ENCODE measurements at regions not wholly inside any gene's neighbourhood (a gene's known extent, or its start where the extent isn't known, plus 50 kb on each side); places are given as distances from the start of the nearest gene placed in this dataset.

DNA sequence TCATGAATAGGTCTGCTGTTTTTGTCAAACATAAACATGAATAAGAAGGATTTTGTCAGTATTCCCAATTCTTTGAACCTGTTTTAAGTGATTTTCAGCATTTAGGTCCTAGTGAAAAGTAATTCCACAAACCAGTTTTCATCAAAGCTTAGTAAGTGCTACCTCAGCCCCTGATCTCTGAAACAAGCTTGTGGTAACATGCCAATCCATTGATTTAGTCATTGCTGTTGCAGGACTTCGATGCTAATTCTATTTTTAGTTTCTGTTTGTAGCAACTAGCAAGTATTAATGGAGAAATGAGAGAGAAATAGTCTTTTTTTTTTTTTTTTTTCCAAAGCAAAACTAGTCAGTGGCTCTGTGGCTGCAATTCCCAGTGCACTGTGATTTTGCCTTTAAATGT, 91.4 kb downstream of the JRKL start:
- Histone ChIP-seq H3K79me2 (ENCODE audit: control insufficient read depth, insufficient read depth, low read length) (no peaks in the 10 kb centered on the region), H3K4me1 (ENCODE audit: control insufficient read depth in 2 of 2, insufficient read depth in 2 of 2, low read length in 2 of 2) (no peaks in the 10 kb centered on the region), H3K4me2 (replicated peaks; ENCODE audit: low read depth, low read length, poor library complexity, severe bottlenecking) (no peak overlapping the region), H3K9me3 (ENCODE audit: control extremely low read depth in 1 of 3, control insufficient read depth in 2 of 3, insufficient read depth in 1 of 3, low read length in 2 of 3) (peaks cover 0 to 2% (median 0%) of the 10 kb centered on the region in 3 donors), H3K27me3 (replicated peaks in 1 of 4; ENCODE audit: control extremely low read depth in 1 of 4, control insufficient read depth in 3 of 4, insufficient read depth in 4 of 4, low read length in 3 of 4) (peaks cover 0 to 4% (median 0%) of the 10 kb centered on the region in 4 experiments), H3K36me3 (replicated peaks in 1 of 2; ENCODE audit: control extremely low read depth in 1 of 2, control insufficient read depth in 1 of 2, extremely low read depth in 1 of 2, insufficient read depth in 2 of 2, low read length in 1 of 2) (no peaks in the 10 kb centered on the region), H3K27ac (ENCODE audit: low read length in 2 of 2) (no peak overlapping the region), H4K20me1 (ENCODE audit: control insufficient read depth, insufficient read depth, low read length, poor library complexity, severe bottlenecking) (no peaks in the 10 kb centered on the region), H3K4me3 (ENCODE audit: control extremely low read depth in 1 of 5, extremely low read depth in 1 of 5, insufficient read depth in 1 of 5, low read depth in 2 of 5, low read length in 4 of 5) (no peak overlapping the region), H2AFZ (ENCODE audit: insufficient read depth, low read depth, low read length, poor library complexity, severe bottlenecking) (no peak overlapping the region), H3K9ac (ENCODE audit: low read length) (no peak overlapping the region)
- intact Hi-C loops (cut with micrococcal nuclease): no loop called here
- POLR2A ChIA-PET: no interaction called here
- CTCF ChIA-PET: interaction anchor here (1.3 to 1.4 kb wide), 3 partner anchors 13 to 18 kb away, joined by 3 to 4 read pairs (median 4); no protein-coding TSS in a partner anchor
- no peak for DNase-seq
- no peak for ATAC-seq (ENCODE audit: low read depth)
- no peaks in the 10 kb centered on the region for H3K4me1 Mint-ChIP-seq
- peaks cover 13% of the 10 kb centered on the region for H3K27me3 Mint-ChIP-seq
- no peak overlapping the region for H3K4me3 Mint-ChIP-seq
- no peak overlapping the region for H3K27ac Mint-ChIP-seq
- no peaks in the 10 kb centered on the region for H3K9me3 Mint-ChIP-seq (ENCODE audit: insufficient read depth)
- WGBS (ENCODE audit: insufficient coverage): no CpG with 5 or more reads among the region's 1 CpG
- TF ChIP-seq EZH2 (IDR thresholded peaks at IDR 0.05; ENCODE audit: borderline replicate concordance, insufficient read depth, low read depth, low read length, poor library complexity, severe bottlenecking): no peak
- TF ChIP-seq CTCF (IDR thresholded peaks at IDR 0.05): no peak

GRCh38 chr11:96481771-96482170, 92.0 kb downstream of the JRKL start:
- peaks cover 0 to 4% (median 0%) of the 10 kb centered on the region in 4 experiments for H3K27me3 ChIP-seq (replicated peaks in 1 of 4; ENCODE audit: control extremely low read depth in 1 of 4, control insufficient read depth in 3 of 4, insufficient read depth in 4 of 4, low read length in 3 of 4)
- H2AFZ ChIP-seq (ENCODE audit: insufficient read depth, low read depth, low read length, poor library complexity, severe bottlenecking): no peak overlapping the region
- ChIA-PET POLR2A (no interaction called here), CTCF (interaction anchor here (0.7 to 1.4 kb wide), 2 partner anchors 14 to 17 kb away, joined by 3 to 4 read pairs; no protein-coding TSS in a partner anchor)
- H4K20me1 ChIP-seq (ENCODE audit: control insufficient read depth, insufficient read depth, low read length, poor library complexity, severe bottlenecking): no peaks in the 10 kb centered on the region
- peaks cover 15% of the 10 kb centered on the region for H3K27me3 Mint-ChIP-seq
- WGBS (ENCODE audit: insufficient coverage): no CpG with 5 or more reads among the region's 1 CpG
- no peaks in the 10 kb centered on the region for H3K36me3 ChIP-seq (replicated peaks in 1 of 2; ENCODE audit: control extremely low read depth in 1 of 2, control insufficient read depth in 1 of 2, extremely low read depth in 1 of 2, insufficient read depth in 2 of 2, low read length in 1 of 2)
- no peak overlapping the region for H3K4me2 ChIP-seq (replicated peaks; ENCODE audit: low read depth, low read length, poor library complexity, severe bottlenecking)
- H3K9ac ChIP-seq (ENCODE audit: low read length): no peak overlapping the region
- H3K27ac Mint-ChIP-seq: no peak overlapping the region
- H3K4me3 Mint-ChIP-seq: no peak overlapping the region
- no peaks in the 10 kb centered on the region for H3K9me3 Mint-ChIP-seq (ENCODE audit: insufficient read depth)
- H3K4me1 ChIP-seq (ENCODE audit: control insufficient read depth in 2 of 2, insufficient read depth in 2 of 2, low read length in 2 of 2): no peaks in the 10 kb centered on the region
- DNase-seq: no peak
- intact Hi-C loops (cut with micrococcal nuclease): no loop called here
- peaks cover 0 to 2% (median 0%) of the 10 kb centered on the region in 3 donors for H3K9me3 ChIP-seq (ENCODE audit: control extremely low read depth in 1 of 3, control insufficient read depth in 2 of 3, insufficient read depth in 1 of 3, low read length in 2 of 3)
- no peaks in the 10 kb centered on the region for H3K79me2 ChIP-seq (ENCODE audit: control insufficient read depth, insufficient read depth, low read length)
- TF ChIP-seq CTCF (IDR thresholded peaks at IDR 0.05) (no peak), EZH2 (IDR thresholded peaks at IDR 0.05; ENCODE audit: borderline replicate concordance, insufficient read depth, low read depth, low read length, poor library complexity, severe bottlenecking) (no peak)
- no peak overlapping the region for H3K27ac ChIP-seq (ENCODE audit: low read length in 2 of 2)
- no peaks in the 10 kb centered on the region for H3K4me1 Mint-ChIP-seq
- no peak overlapping the region for H3K4me3 ChIP-seq (ENCODE audit: control extremely low read depth in 1 of 5, extremely low read depth in 1 of 5, insufficient read depth in 1 of 5, low read depth in 2 of 5, low read length in 4 of 5)
- no peak for ATAC-seq (ENCODE audit: low read depth)
